ENCODE measurements at regions not wholly inside any gene's neighbourhood (a gene's known extent, or its start where the extent isn't known, plus 50 kb on each side); places are given as distances from the start of the nearest gene placed in this dataset.

DNA sequence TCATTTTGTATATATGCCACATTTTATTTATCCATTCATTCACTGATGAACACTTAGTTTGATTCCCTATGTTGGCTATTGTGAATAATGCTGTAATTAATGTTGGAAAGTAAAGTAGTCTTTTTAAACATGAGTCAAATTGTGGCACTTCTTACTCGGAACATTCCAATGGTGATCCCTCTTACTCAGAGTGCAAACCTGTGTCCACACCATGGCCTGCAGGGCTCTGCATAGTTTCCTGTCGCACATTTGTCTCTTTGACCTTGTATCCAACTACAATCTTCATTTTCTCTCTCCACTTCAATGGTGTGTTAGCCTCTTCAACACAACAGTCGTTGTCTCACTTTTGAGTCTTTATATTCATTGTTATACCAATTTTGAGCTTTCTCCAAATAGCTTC lies 98.1 kb upstream of the PAPPA start:
- H3K27me3 ChIP-seq (replicated peaks; ENCODE audit: control insufficient read depth, insufficient read depth, low read length) = no peaks in the 10 kb centered on the region

DNA sequence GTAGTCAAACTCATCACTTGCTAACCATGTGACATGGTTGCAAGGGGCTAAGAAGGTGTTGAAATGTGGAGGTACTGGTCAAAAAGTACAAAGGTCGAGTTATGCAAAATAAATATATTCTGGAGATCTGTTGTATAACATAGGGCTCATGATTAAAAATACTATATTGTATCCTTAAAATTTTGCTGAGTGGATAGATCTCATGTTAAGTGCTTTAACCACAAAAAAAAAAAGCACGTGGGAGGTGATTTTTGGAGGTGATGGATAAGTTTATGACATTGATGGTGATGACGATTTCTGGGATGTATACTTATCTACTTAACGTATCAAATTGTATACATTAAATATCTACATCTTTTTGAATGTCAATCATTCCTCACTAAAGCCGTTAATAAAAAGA lies 96.2 kb upstream of the PAPPA start:
- Histone ChIP-seq H3K36me3 (ENCODE audit: control insufficient read depth, insufficient read depth, low read length) (no peaks in the 10 kb centered on the region), H3K4me3 (replicated peaks; ENCODE audit: low read depth, low read length) (no peak overlapping the region), H3K27me3 (replicated peaks; ENCODE audit: control insufficient read depth, insufficient read depth, low read length) (no peaks in the 10 kb centered on the region)
- TF ChIP-seq, protein P1, sequence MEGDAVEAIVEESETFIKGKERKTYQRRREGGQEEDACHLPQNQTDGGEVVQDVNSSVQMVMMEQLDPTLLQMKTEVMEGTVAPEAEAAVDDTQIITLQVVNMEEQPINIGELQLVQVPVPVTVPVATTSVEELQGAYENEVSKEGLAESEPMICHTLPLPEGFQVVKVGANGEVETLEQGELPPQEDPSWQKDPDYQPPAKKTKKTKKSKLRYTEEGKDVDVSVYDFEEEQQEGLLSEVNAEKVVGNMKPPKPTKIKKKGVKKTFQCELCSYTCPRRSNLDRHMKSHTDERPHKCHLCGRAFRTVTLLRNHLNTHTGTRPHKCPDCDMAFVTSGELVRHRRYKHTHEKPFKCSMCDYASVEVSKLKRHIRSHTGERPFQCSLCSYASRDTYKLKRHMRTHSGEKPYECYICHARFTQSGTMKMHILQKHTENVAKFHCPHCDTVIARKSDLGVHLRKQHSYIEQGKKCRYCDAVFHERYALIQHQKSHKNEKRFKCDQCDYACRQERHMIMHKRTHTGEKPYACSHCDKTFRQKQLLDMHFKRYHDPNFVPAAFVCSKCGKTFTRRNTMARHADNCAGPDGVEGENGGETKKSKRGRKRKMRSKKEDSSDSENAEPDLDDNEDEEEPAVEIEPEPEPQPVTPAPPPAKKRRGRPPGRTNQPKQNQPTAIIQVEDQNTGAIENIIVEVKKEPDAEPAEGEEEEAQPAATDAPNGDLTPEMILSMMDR (IDR thresholded peaks at IDR 0.05; ENCODE audit: insufficient read depth, low read length, poor library complexity, severe bottlenecking) = no peak
- no peak for DNase-seq (ENCODE audit: extremely low read depth, insufficient read length)

More for the DNA sequence above, 98.1 kb upstream of the PAPPA start:
- TF ChIP-seq, protein P1 (IDR thresholded peaks at IDR 0.05; ENCODE audit: insufficient read depth, low read length, poor library complexity, severe bottlenecking) = no peak
- H3K4me3 ChIP-seq (replicated peaks; ENCODE audit: low read depth, low read length) = no peak overlapping the region
- no peaks in the 10 kb centered on the region for H3K36me3 ChIP-seq (ENCODE audit: control insufficient read depth, insufficient read depth, low read length)
- DNase-seq (ENCODE audit: extremely low read depth, insufficient read length) = no peak

DNA sequence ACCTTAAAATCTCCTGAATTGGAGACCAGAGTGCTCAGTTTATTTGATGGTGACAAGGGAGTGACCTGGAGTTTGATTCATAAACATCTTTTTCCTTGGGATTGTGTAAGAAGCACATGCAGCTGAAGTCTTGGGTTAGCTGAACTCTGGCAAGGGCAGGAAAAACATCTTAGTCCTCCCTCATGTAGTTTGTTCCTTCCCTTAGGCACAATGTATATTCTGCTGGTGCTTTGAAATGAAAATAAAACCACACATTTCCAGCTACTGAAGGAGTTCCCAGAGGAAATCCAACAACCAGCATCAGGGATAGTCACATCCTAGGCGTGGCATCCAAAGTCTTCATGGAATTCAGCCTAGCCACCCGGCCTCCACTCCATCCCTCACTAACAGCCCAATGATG lies 95.2 kb upstream of the PAPPA start:
- Histone ChIP-seq H3K36me3 (ENCODE audit: control insufficient read depth, insufficient read depth, low read length) (no peaks in the 10 kb centered on the region), H3K27me3 (replicated peaks; ENCODE audit: control insufficient read depth, insufficient read depth, low read length) (no peaks in the 10 kb centered on the region), H3K4me3 (replicated peaks; ENCODE audit: low read depth, low read length) (no peak overlapping the region)
- TF ChIP-seq, protein P1 (IDR thresholded peaks at IDR 0.05; ENCODE audit: insufficient read depth, low read length, poor library complexity, severe bottlenecking) = no peak
- DNase-seq (ENCODE audit: extremely low read depth, insufficient read length) = no peak

DNA sequence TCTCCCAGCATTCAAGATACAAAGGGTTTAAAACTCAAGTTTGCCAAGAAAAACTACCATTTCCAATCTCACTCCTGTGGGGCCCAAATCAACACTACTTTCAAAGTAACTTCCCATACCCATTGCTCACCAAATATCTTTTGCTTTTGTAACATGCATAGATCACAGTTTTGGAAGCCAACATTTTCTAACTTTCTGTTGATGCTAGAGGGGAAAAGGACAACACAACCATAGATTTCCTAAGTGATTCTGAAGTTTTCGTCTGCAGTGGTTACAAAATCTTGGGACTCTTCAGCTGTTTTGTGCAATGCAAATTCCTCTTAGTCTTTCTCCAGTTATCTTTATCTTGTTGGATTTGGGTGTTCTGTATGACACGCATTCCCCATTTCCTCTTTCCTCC lies 94.1 kb upstream of the PAPPA start:
- TF ChIP-seq, protein P1 (IDR thresholded peaks at IDR 0.05; ENCODE audit: insufficient read depth, low read length, poor library complexity, severe bottlenecking) = no peak
- Histone ChIP-seq H3K36me3 (ENCODE audit: control insufficient read depth, insufficient read depth, low read length) (no peaks in the 10 kb centered on the region), H3K27me3 (replicated peaks; ENCODE audit: control insufficient read depth, insufficient read depth, low read length) (no peaks in the 10 kb centered on the region), H3K4me3 (replicated peaks; ENCODE audit: low read depth, low read length) (no peak overlapping the region)
- no peak for DNase-seq (ENCODE audit: extremely low read depth, insufficient read length)

DNA sequence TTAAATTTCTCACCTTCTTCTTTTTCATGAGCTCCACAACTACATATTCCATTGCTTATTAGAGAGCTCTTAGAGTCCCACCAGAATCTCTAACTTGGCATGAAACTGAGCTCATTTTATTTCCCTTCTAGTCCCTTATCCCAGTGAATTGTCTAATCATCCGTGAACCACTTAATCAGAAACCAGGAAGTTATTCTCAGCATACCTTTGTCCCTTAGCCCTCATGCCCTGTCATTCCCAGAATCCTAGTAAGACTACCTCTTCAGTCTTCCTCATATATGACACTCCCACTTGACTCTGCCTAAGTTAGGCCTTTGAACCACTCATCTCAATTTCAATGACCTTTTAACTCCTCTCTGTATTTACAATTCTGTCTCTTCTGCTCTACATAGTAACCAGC lies 93.0 kb upstream of the PAPPA start:
- no peak for DNase-seq (ENCODE audit: extremely low read depth, insufficient read length)
- no peak overlapping the region for H3K4me3 ChIP-seq (replicated peaks; ENCODE audit: low read depth, low read length)
- H3K36me3 ChIP-seq (ENCODE audit: control insufficient read depth, insufficient read depth, low read length) = no peaks in the 10 kb centered on the region
- TF ChIP-seq, protein P1 (IDR thresholded peaks at IDR 0.05; ENCODE audit: insufficient read depth, low read length, poor library complexity, severe bottlenecking) = no peak
- H3K27me3 ChIP-seq (replicated peaks; ENCODE audit: control insufficient read depth, insufficient read depth, low read length) = no peaks in the 10 kb centered on the region

DNA sequence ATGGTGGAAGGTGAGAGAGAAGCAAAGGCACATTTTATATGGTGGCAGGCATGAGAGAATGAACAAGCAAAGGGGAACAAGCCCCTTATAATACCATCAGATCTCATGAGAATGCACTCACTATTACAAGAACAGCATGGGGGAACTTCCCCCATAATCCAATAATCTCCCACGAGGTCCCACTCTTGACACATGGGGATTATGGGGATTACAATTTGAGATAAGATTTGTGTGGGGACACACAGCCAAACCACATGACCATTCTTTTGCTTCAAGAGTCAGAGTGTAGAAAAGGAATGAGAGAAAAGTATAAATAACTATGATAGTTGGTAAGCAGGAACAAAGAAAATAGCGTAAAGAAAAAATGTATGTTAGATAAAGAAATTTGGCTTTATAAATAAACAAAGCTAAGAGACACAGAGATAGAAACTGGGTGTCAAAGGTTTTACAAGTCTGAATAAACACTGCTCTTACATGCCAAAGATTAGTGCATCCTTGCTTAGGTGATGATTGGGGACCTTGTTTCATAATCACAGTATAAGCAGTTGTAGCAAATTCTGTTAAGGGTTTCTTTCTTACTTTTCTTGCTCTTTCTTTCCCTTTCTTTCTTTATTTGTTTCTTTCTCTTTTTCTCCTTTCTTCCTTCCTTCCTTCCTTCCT lies 91.9 kb upstream of the PAPPA start:
- Histone ChIP-seq H3K36me3 (ENCODE audit: control insufficient read depth, insufficient read depth, low read length) (no peaks in the 10 kb centered on the region), H3K27me3 (replicated peaks; ENCODE audit: control insufficient read depth, insufficient read depth, low read length) (no peaks in the 10 kb centered on the region), H3K4me3 (replicated peaks; ENCODE audit: low read depth, low read length) (no peak overlapping the region)
- DNase-seq (ENCODE audit: extremely low read depth, insufficient read length) = no peak
- TF ChIP-seq, protein P1 (IDR thresholded peaks at IDR 0.05; ENCODE audit: insufficient read depth, low read length, poor library complexity, severe bottlenecking) = no peak

All from GM06990 (cell line).